GM18502 (cell line): ENCODE measurements at regions not wholly inside any gene's neighbourhood (a gene's known extent, or its start where the extent isn't known, plus 50 kb on each side); places are given as distances from the start of the nearest gene placed in this dataset.

Experiments used
- ATAC-seq: cut with Tn5 transposase; IDR thresholded peaks from one replicate; pipeline ENCODE4 v1.9.1; 2021; ENCODE audit warnings: mild to moderate bottlenecking; ENCODE audit not compliant: unreplicated experiment, poor library complexity

DNA sequence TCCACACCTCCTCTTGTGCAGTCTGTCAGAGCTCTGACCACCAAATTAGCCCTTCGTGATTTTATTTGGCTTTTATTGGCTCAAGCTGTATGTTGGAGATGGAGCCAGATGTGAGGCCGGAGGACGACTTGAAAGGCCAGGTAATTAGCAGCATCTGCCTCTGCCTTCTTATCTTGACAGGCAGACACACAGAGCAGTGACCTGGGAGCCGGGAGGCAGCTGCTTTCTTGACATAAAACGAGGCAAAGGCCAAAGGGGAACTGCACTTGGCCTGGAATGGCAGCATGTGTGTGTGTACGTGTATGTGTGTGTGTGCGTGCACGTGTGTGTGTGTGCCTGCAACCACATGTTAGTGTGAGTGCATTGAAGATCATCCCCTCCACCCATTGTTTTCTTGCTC is 56.9 kb upstream of the BRD7 start:
- no peak for ATAC-seq

DNA sequence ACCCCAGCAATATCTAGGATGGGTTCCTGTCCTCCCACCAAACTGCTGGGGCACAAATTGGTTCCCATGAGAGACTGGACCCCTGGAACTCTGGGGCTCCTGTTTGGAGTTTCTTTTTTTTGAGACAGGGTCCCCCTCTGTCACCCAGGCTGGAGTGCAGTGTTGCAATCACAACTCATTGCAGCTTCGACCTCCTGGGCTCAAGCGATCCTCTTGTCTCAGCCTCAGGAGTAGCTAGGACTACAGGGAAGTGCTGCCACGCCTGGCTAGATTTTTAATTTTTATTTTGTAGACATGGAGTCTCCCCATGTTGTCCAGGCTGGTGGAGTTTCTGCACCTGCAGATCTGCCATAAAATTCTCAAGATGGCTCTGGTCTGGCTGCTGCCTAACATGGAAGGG is 56.3 kb upstream of the BRD7 start:
- no peak for ATAC-seq

GRCh38 chr16:50422926-50423325 is 54.1 kb upstream of the BRD7 start:
- ATAC-seq = no peak

DNA sequence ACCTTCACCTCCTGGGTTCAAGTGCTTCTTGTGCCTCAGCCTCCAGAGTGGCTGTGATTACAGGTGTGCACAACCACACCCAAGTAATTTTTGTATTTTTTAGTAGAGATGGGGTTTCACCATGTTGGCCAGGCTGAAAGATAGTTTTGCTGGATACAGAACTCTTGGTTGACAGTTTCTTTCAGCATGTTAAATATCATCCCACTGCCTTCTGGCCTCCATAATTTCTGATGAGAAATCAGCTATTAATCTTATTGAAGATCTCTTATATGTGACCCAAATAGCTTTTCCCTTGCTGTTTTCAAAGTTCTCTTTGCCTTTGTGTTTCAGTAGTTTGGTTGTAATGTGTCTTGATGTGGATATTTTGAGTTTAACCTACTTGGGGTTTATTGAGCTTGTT is 50.3 kb upstream of the BRD7 start:
- no peak for ATAC-seq
